HepG2 (cell line): ENCODE measurements at regions not wholly inside any gene's neighbourhood (a gene's known extent, or its start where the extent isn't known, plus 50 kb on each side); places are given as distances from the start of the nearest gene placed in this dataset.

ENCODE experiments used
- EZH2 ChIP-seq: conservative IDR thresholded peaks from 2 replicates; pipeline ENCODE4 v1.6.1; 2012; ENCODE audit warnings: mild to moderate bottlenecking, low read depth, low read length, moderate library complexity
- HDAC6 ChIP-seq: fragments of 200-600 bp; sonication (generic); IDR thresholded peaks from 2 replicates; pipeline ENCODE4 v1.7.0; 2017; ENCODE audit warnings: mild to moderate bottlenecking, antibody characterized with exemption, low read length, low read depth
- LCORL ChIP-seq, 2 experiments: fragments of 450-650 bp in 1 of 2; sonication (generic) in 1 of 2; formaldehyde crosslinking in 1 of 2; IDR thresholded peaks; 2 replicates each; pipeline versions ENCODE4 v1.5.0 to v1.6.1; 2017 to 2020; ENCODE audit warnings: antibody characterized with exemption in 1 of 2, missing genetic modification reagents in 1 of 2
- PHF8 ChIP-seq: sonication (generic); formaldehyde crosslinking; IDR thresholded peaks from 2 replicates; pipeline ENCODE4 v1.5.0; 2020; ENCODE audit warnings: missing genetic modification reagents
- POLR2A ChIP-seq, 2 experiments: IDR thresholded peaks; 2 replicates each; pipeline ENCODE4 v1.6.1; 2011; ENCODE audit warnings: low read depth in 2 of 2, low read length in 2 of 2, mild to moderate bottlenecking in 1 of 2, moderate library complexity in 1 of 2; ENCODE audit not compliant: insufficient read depth in 1 of 2
- U2AF2 ChIP-seq: fragments of 200-400 bp; formaldehyde crosslinking; IDR thresholded peaks from 2 replicates; pipeline ENCODE4 v1.6.1; 2017; ENCODE audit warnings: low read depth, mild to moderate bottlenecking, low read length
- ZNF768 ChIP-seq: sonication (generic); formaldehyde crosslinking; IDR thresholded peaks from 2 replicates; pipeline ENCODE4 v1.4.0; 2020; ENCODE audit warnings: missing genetic modification reagents
- TF ChIP-seq, protein P1 (sequence below): sonication (generic); formaldehyde crosslinking; IDR thresholded peaks from 2 replicates; pipeline ENCODE4 v1.8.1; 2023; ENCODE audit warnings: missing genetic modification reagents, mild to moderate bottlenecking, borderline replicate concordance
- TF ChIP-seq, protein P2 (sequence below): sonication (generic); formaldehyde crosslinking; IDR thresholded peaks from one replicate; pipeline ENCODE4 v1.5.1; 2020; ENCODE audit warnings: mild to moderate bottlenecking, missing genetic modification reagents; ENCODE audit errors: not compliant biosample characterization
- TF ChIP-seq, protein P3 (sequence below): sonication (generic); formaldehyde crosslinking; IDR thresholded peaks from 2 replicates; pipeline ENCODE4 v1.5.1; 2020; ENCODE audit warnings: missing genetic modification reagents, mild to moderate bottlenecking, borderline replicate concordance
- TF ChIP-seq, protein P4 (sequence below): sonication (generic); formaldehyde crosslinking; IDR thresholded peaks from 2 replicates; pipeline ENCODE4 v1.5.0; 2020; ENCODE audit warnings: mild to moderate bottlenecking, missing genetic modification reagents, moderate library complexity
- TF ChIP-seq, protein P5 (sequence below), 2 experiments: sonication (generic) in 1 of 2; formaldehyde crosslinking in 1 of 2; IDR thresholded peaks; 2 replicates each; pipeline versions ENCODE4 v1.5.1 to v1.6.1; 2011 to 2020; ENCODE audit warnings: borderline replicate concordance in 1 of 2, low read depth in 1 of 2, low read length in 1 of 2, mild to moderate bottlenecking in 1 of 2, missing genetic modification reagents in 1 of 2, moderate library complexity in 1 of 2

DNA sequence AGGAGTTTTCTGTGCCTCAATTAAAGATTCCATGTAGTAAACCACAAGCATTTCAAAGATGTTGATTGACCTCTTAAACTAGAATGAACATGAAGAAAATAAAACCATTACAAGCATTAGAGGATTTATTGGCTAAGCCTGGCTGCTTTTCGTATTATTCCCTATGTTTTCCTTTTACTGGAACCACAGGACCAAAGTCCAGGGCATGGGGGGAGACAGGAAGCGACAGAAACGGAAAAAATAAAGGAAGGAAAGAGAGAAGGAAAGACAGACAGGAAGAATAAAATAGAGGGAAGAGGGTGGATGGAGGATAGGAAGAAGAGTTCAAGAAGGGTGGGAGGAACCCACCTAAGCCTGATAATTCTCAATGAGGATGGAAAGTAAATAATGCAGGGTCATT is 169.9 kb downstream of the SHQ1 start:
- TF ChIP-seq LCORL (IDR thresholded peaks at IDR 0.05) (no peak), LCORL (CRISPR knock-in tag; IDR thresholded peaks at IDR 0.05) (no peak), EZH2 (no peak), POLR2A (IDR thresholded peaks at IDR 0.05; ENCODE audit: insufficient read depth in 1 of 2, low read depth in 2 of 2, low read length in 2 of 2) (no peak), ZNF768 (no peak), U2AF2 (no peak), PHF8 (CRISPR knock-in tag) (no peak), HDAC6 (no peak)
- TF ChIP-seq, protein P1, sequence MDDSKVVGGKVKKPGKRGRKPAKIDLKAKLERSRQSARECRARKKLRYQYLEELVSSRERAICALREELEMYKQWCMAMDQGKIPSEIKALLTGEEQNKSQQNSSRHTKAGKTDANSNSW (CRISPR knock-in tag): no peak
- TF ChIP-seq, protein P2, sequence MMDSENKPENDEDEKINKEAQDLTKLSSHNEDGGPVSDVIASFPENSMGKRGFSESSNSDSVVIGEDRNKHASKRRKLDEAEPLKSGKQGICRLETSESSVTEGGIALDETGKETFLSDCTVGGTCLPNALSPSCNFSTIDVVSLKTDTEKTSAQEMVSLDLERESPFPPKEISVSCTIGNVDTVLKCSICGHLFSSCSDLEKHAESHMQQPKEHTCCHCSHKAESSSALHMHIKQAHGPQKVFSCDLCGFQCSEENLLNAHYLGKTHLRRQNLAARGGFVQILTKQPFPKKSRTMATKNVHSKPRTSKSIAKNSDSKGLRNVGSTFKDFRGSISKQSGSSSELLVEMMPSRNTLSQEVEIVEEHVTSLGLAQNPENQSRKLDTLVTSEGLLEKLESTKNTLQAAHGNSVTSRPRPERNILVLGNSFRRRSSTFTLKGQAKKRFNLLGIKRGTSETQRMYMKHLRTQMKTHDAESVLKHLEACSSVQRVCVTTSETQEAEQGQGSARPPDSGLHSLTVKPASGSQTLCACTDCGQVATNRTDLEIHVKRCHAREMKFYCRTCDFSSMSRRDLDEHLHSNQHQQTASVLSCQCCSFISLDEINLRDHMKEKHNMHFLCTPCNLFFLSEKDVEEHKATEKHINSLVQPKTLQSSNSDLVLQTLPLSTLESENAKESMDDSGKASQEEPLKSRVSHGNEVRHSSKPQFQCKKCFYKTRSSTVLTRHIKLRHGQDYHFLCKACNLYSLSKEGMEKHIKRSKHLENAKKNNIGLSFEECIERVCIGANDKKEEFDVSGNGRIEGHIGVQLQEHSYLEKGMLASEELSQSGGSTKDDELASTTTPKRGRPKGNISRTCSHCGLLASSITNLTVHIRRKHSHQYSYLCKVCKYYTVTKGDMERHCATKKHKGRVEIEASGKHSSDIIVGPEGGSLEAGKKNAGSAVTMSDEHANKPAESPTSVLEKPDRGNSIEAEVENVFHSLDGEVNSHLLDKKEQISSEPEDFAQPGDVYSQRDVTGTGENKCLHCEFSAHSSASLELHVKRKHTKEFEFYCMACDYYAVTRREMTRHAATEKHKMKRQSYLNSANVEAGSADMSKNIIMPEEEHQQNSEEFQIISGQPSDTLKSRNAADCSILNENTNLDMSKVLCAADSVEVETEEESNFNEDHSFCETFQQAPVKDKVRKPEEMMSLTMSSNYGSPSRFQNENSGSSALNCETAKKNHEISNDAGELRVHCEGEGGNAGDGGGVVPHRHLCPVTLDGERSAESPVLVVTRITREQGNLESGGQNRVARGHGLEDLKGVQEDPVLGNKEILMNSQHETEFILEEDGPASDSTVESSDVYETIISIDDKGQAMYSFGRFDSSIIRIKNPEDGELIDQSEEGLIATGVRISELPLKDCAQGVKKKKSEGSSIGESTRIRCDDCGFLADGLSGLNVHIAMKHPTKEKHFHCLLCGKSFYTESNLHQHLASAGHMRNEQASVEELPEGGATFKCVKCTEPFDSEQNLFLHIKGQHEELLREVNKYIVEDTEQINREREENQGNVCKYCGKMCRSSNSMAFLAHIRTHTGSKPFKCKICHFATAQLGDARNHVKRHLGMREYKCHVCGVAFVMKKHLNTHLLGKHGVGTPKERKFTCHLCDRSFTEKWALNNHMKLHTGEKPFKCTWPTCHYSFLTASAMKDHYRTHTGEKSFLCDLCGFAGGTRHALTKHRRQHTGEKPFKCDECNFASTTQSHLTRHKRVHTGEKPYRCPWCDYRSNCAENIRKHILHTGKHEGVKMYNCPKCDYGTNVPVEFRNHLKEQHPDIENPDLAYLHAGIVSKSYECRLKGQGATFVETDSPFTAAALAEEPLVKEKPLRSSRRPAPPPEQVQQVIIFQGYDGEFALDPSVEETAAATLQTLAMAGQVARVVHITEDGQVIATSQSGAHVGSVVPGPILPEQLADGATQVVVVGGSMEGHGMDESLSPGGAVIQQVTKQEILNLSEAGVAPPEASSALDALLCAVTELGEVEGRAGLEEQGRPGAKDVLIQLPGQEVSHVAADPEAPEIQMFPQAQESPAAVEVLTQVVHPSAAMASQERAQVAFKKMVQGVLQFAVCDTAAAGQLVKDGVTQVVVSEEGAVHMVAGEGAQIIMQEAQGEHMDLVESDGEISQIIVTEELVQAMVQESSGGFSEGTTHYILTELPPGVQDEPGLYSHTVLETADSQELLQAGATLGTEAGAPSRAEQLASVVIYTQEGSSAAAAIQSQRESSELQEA (CRISPR knock-in tag): no peak
- TF ChIP-seq, protein P3, sequence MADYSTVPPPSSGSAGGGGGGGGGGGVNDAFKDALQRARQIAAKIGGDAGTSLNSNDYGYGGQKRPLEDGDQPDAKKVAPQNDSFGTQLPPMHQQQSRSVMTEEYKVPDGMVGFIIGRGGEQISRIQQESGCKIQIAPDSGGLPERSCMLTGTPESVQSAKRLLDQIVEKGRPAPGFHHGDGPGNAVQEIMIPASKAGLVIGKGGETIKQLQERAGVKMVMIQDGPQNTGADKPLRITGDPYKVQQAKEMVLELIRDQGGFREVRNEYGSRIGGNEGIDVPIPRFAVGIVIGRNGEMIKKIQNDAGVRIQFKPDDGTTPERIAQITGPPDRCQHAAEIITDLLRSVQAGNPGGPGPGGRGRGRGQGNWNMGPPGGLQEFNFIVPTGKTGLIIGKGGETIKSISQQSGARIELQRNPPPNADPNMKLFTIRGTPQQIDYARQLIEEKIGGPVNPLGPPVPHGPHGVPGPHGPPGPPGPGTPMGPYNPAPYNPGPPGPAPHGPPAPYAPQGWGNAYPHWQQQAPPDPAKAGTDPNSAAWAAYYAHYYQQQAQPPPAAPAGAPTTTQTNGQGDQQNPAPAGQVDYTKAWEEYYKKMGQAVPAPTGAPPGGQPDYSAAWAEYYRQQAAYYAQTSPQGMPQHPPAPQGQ (CRISPR knock-in tag): no peak
- TF ChIP-seq, protein P4, sequence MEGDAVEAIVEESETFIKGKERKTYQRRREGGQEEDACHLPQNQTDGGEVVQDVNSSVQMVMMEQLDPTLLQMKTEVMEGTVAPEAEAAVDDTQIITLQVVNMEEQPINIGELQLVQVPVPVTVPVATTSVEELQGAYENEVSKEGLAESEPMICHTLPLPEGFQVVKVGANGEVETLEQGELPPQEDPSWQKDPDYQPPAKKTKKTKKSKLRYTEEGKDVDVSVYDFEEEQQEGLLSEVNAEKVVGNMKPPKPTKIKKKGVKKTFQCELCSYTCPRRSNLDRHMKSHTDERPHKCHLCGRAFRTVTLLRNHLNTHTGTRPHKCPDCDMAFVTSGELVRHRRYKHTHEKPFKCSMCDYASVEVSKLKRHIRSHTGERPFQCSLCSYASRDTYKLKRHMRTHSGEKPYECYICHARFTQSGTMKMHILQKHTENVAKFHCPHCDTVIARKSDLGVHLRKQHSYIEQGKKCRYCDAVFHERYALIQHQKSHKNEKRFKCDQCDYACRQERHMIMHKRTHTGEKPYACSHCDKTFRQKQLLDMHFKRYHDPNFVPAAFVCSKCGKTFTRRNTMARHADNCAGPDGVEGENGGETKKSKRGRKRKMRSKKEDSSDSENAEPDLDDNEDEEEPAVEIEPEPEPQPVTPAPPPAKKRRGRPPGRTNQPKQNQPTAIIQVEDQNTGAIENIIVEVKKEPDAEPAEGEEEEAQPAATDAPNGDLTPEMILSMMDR: no peak
- TF ChIP-seq, protein P5, sequence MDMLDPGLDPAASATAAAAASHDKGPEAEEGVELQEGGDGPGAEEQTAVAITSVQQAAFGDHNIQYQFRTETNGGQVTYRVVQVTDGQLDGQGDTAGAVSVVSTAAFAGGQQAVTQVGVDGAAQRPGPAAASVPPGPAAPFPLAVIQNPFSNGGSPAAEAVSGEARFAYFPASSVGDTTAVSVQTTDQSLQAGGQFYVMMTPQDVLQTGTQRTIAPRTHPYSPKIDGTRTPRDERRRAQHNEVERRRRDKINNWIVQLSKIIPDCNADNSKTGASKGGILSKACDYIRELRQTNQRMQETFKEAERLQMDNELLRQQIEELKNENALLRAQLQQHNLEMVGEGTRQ (IDR thresholded peaks at IDR 0.05; ENCODE audit: low read depth, low read length): no peak
- TF ChIP-seq, protein P5 (CRISPR knock-in tag; IDR thresholded peaks at IDR 0.05; ENCODE audit: borderline replicate concordance): no peak
